Right renal cortex interstitium (tissue), 3 donors: ENCODE measurements at regions not wholly inside any gene's neighbourhood (a gene's known extent, or its start where the extent isn't known, plus 50 kb on each side); places are given as distances from the start of the nearest gene placed in this dataset.
"Not testable (repeated sequence)": the region's sequence is repeated elsewhere in the genome, so short reads cannot be mapped to it uniquely, and the experiment has no call there.

Source experiments
- DNase-seq, 3 donors: peaks; one replicate each; pipeline ENCODE4 v3.0.0-alpha.2; 2013; ENCODE audit warnings: low read depth in 3 of 3, low spot score in 2 of 3

DNA sequence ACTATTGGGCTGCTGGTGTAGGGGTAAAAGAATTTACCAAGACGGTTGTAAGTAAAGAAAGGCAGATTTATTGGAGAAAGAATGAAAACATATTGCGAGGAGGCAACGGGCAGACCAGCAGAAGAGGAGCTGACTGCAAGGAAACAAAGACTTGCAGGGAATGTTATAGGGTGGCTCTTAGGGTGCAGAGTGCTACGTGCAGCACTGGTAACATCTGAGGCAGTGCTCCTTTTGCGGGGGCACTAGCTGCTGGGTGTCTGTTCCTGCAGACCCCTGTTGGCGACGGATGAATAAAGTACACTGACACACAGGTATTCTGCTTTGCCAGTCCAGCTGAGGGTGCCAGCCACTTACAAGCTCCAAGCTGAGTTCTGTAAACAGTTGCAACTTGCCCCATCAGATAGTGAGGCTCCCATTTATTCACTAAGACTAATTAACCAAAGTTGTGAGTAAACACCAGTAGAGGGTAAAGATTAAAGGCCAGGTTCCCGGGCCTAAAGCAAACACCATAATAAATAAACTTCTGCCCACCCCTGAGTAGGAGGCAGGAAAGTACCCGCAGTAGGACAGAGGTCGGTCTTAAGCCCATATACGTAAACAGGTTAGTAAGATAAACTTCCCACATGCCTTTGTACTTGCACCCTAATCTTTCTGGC, 140.2 kb upstream of the KCNK1 start:
- no peak for DNase-seq

DNA sequence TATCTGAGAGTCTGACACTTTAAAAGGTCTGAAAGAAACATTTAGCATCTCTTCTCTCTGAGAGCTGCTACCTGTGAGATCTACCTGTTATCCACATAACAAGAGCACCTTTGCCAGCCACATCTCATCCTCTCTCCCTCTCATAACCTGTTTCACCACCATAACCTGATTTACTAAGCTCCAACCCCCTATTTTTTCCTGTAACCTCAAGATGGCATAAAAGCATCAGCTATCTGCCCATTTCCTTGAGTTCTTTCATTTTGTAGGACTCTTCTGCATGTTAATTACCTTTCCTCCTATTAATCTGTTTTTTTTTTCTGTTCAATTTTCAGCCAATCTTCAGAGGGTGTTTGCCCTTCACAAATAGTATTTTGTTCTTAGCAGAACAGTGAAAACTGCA, 136.5 kb upstream of the KCNK1 start:
- DNase-seq: no peak

DNA sequence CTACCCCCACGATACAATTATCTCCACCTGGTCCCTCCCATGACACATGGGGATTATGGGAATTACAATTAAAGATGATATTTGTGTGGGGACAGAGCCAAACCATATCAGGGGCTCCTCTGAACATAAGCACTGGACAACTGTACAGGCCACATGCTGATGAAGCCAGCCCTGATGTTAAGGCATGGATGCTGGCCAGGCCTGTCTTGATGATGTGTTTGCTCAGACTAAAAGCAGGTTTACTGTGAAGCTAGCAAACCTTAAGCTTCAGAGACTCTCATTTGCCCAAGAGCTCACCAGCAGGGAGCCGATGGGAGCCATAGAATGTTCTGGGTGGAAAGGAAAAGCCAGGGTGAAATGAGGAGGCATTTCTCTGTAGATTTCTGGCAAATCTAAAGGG, 135.3 kb upstream of the KCNK1 start:
- no peak for DNase-seq

- no peak for DNase-seq
Observed at GRCh38 chr1:233479110-233479890, 134.6 kb upstream of the KCNK1 start.

- DNase-seq: no peak
Observed at GRCh38 chr1:233480198-233480597, 133.7 kb upstream of the KCNK1 start.

DNA sequence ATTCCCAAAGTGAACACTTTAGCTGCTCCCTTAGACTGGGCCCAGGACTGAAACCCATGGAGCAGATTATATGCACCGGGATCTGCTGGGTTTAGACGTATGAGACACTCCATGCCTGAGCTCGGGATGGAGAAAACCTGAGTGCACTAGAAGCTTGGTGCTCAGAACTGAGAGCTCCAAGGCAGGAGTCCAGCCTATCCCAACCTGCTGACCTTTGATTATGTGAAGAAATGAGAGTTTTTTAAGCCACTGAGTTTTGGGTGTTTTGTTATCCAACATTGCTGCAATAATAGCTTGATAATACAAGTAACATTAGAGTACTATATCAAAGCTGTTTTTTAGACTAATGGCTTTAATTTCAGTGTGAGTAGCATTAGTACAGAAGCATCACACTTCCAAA, 131.5 kb upstream of the KCNK1 start:
- no peak for DNase-seq

DNA sequence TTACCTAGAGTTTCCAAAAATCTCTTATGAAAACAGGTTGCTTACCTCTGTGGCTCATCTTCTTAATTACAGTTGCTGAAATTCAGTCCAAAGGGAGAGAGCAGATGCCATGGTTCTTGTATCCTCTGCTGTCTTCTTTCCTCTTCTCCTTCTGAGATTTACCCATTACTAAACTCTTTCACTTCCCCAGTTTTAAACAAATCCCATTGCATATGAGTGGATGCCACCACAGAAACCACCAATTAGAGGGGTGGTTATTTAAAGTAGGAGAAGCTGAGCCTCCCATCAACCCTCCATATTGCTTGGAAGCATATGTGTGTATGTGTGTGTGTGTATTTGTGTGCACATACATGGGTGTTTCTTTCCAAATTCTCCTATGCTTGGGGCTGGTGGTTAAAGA, 128.5 kb upstream of the KCNK1 start:
- no peak for DNase-seq

DNA sequence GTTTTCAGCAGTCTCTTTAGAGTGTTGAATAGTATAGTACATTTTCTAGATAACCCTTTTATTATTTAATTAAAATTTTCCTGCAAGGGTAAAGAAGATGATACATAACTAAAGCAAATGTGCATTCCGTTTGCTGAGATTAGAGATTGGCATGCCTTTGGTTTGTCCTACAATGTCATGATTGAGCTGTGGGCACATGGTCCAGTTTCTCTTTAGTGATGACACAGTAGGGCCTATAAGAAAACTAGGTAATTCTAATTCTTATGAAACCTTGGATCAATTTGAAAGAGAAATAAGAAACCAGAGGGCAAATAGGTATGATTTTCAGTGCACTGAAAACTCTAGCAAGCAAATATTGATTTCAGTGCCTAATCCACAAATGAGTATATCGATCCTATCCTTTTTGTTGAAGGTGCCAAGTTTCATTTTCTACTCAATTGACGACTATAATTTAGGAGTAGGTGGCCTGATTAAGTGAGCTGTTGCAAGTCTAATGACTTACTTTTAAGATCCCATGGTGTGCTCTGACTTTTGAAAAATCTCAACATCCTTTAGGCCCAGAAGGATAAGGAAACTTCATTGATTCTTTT, 128.0 kb upstream of the KCNK1 start:
- no peak for DNase-seq

DNA sequence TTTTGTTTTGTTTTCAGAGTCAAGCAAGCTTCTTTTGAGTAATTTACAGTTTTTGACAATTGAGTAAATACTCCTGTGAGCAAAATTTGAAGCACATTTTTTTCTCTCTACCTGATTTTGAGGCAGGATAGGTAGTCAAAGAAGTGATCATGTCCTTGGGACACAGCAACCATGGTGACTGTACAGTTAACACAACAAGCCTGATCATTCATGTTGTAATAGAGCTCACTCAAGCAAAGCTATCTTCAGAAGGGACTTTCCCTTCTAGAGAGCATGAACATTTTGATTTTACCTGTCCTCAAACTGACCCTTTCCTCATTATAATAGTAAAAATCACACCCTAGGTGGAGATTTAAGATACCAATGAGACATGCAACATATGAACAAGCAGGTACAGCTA, 126.5 kb upstream of the KCNK1 start:
- DNase-seq: no peak

- DNase-seq: no peak
Observed at GRCh38 chr1:233489411-233489810, 124.5 kb upstream of the KCNK1 start.

GRCh38 chr1:233490488-233490887, 123.4 kb upstream of the KCNK1 start:
- no peak for DNase-seq

DNA sequence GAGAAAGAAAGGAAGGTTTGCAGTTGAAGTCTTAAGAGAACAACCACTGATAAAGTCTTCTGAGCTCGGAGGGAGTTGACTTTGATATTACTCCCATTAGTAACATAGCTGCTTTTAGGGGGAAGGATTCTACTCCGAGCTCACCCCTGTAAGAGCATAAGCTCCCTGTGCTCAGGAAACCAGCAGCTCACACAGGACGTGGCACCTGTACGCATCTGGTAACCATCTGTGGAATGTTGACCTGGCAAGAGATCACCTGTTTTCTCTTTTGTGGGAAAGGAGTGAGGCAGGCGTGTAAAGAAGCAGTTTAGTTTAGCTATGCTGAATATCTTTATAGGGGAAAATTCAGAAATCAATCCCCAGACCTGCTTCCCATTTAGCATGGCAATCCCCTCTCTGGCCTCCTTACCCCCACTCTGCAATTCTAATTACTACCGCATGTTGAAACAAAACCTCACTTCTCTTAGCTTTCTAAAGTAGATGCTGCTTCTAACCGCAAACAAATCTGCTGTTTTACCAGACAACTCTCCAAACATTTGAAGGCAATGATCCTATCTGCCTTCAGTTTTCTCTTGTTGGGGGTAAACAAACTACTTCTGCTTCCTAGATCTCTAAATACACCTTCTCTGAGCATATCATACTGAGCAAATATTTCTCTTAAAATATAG, 121.8 kb upstream of the KCNK1 start:
- no peak for DNase-seq

GRCh38 chr1:233496993-233497392, 116.9 kb upstream of the KCNK1 start:
- DNase-seq: no peak

- no peak for DNase-seq
Observed at GRCh38 chr1:233497679-233498078, 116.2 kb upstream of the KCNK1 start.

- DNase-seq: no peak
Observed at GRCh38 chr1:233500106-233500505, 113.8 kb upstream of the KCNK1 start.

GRCh38 chr1:233503366-233503954, 110.4 kb upstream of the KCNK1 start:
- no peak for DNase-seq

- no peak for DNase-seq
Observed at GRCh38 chr1:233505130-233505529, 108.8 kb upstream of the KCNK1 start.

DNA sequence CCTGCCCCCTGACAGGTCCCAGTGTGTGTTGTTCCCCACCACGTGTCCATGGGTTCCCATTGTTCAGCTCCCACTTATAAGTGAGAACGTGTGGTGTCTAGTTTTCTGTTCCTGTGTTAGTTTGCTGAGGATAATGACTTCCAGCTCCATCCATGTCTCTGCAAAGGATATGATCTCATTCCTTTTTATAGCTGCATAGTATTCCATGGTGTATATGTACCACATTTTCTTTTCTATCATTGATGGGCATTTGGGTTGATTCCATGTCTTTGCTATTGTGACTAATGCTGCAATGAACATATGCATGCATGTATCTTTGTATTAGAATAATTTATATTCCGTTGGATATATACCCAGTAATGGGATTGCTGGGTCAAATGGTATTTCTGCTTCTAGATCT, 108.0 kb upstream of the KCNK1 start:
- DNase-seq: not testable (repeated sequence)

GRCh38 chr1:233509526-233509925, 104.4 kb upstream of the KCNK1 start:
- DNase-seq: no peak

GRCh38 chr1:233512538-233512937, 101.4 kb upstream of the KCNK1 start:
- DNase-seq: no peak

DNA sequence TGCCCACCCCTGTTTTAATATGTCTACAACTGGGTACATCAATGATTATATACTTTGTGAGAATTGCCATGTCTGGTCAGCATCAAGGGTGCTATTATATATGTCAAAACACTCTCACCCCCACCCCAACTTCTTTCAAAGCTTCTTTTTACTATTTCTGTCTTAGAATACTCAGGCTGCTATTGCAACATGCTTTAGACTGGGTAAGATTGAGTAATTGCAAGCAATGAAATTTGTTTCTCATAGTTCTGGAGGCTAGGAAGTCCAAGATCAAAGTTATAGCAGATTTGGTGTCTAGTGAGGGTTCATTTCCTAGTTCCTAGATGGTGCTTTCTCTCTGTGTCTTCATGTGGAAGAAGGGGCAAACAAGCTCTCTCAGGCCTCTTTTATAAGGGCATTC, 100.5 kb upstream of the KCNK1 start:
- no peak for DNase-seq
